NT2/D1 (cell line): ENCODE measurements at regions not wholly inside any gene's neighbourhood (a gene's known extent, or its start where the extent isn't known, plus 50 kb on each side); places are given as distances from the start of the nearest gene placed in this dataset.

Experiments used
- DNase-seq: peaks from one replicate; pipeline ENCODE4 v3.0.0-alpha.2; 2011; ENCODE audit warnings: low read depth, low spot score
- H3K27me3 ChIP-seq: 2 replicates; pipeline ENCODE4 v1.6.0; 2011; ENCODE audit warnings: mild to moderate bottlenecking; ENCODE audit not compliant: insufficient read length, insufficient read depth
- H3K36me3 ChIP-seq: 2 replicates; pipeline ENCODE4 v1.6.1; 2011; ENCODE audit warnings: mild to moderate bottlenecking, low read length, mixed read lengths; ENCODE audit not compliant: insufficient read depth, insufficient read length
- H3K4me1 ChIP-seq: 2 replicates; pipeline ENCODE4 v1.5.1; 2011; ENCODE audit not compliant: insufficient read depth, insufficient read length
- H3K4me3 ChIP-seq: 2 replicates; pipeline ENCODE4 v1.5.1; 2011; ENCODE audit warnings: low read depth; ENCODE audit not compliant: insufficient read length
- H3K9ac ChIP-seq: 2 replicates; pipeline ENCODE4 v1.6.0; 2011; ENCODE audit warnings: low read depth; ENCODE audit not compliant: insufficient read length
- H3K9me3 ChIP-seq: 2 replicates; pipeline ENCODE4 v1.5.1; 2011; ENCODE audit warnings: mild to moderate bottlenecking, low read length; ENCODE audit not compliant: insufficient read depth
- SUZ12 ChIP-seq: IDR thresholded peaks from 2 replicates; pipeline ENCODE4 v1.6.1; 2011; ENCODE audit not compliant: insufficient read length, insufficient read depth; ENCODE audit errors: extremely low read depth
- YY1 ChIP-seq: IDR thresholded peaks from 2 replicates; pipeline ENCODE4 v1.6.1; 2011; ENCODE audit not compliant: insufficient read length, insufficient read depth
- ZNF274 ChIP-seq: IDR thresholded peaks from 2 replicates; pipeline ENCODE4 v1.6.1; 2011; ENCODE audit warnings: mild to moderate bottlenecking, low read depth, low read length

- Histone ChIP-seq H3K9ac (no peak overlapping the region), H3K36me3 (no peaks in the 10 kb centered on the region), H3K9me3 (no peaks in the 10 kb centered on the region; the same call in 1 of the 2 replicates), H3K4me1 (no peaks in the 10 kb centered on the region), H3K27me3 (no peaks in the 10 kb centered on the region), H3K4me3 (no peak overlapping the region)
- no peak for TF ChIP-seq YY1
- TF ChIP-seq ZNF274: no peak
- no peak for TF ChIP-seq SUZ12
- no peak for DNase-seq
Measured at GRCh38 chr5:178808886-178809285, 50.9 kb upstream of the ZNF354B start.

- Histone ChIP-seq H3K9me3 (no peaks in the 10 kb centered on the region), H3K27me3 (no peaks in the 10 kb centered on the region), H3K4me1 (no peaks in the 10 kb centered on the region), H3K4me3 (no peak overlapping the region), H3K9ac (no peak overlapping the region), H3K36me3 (no peaks in the 10 kb centered on the region)
- TF ChIP-seq ZNF274 (no peak), YY1 (no peak), SUZ12 (no peak)
- DNase-seq: no peak
Measured at GRCh38 chr5:178801021-178801420, 58.7 kb upstream of the ZNF354B start.

- TF ChIP-seq YY1: no peak
- no peak for TF ChIP-seq ZNF274
- no peak for TF ChIP-seq SUZ12
- H3K4me3 ChIP-seq: no peak overlapping the region
- H3K36me3 ChIP-seq: no peaks in the 10 kb centered on the region
- no peak overlapping the region for H3K9ac ChIP-seq
- H3K27me3 ChIP-seq: no peaks in the 10 kb centered on the region
- no peak for DNase-seq
- no peaks in the 10 kb centered on the region for H3K9me3 ChIP-seq
- no peaks in the 10 kb centered on the region for H3K4me1 ChIP-seq
Measured at GRCh38 chr5:178797546-178798440, 62.0 kb upstream of the ZNF354B start.

GRCh38 chr5:178797101-178797521, 62.6 kb upstream of the ZNF354B start:
- TF ChIP-seq SUZ12: no peak
- TF ChIP-seq YY1: no peak
- TF ChIP-seq ZNF274: no peak
- no peaks in the 10 kb centered on the region for H3K27me3 ChIP-seq
- H3K9ac ChIP-seq: no peak overlapping the region
- H3K36me3 ChIP-seq: no peaks in the 10 kb centered on the region
- no peaks in the 10 kb centered on the region for H3K4me1 ChIP-seq
- H3K4me3 ChIP-seq: no peak overlapping the region
- H3K9me3 ChIP-seq: no peaks in the 10 kb centered on the region
- no peak for DNase-seq

- Histone ChIP-seq H3K4me3 (no peak overlapping the region), H3K27me3 (no peaks in the 10 kb centered on the region), H3K36me3 (no peaks in the 10 kb centered on the region), H3K9me3 (no peaks in the 10 kb centered on the region), H3K9ac (no peak overlapping the region), H3K4me1 (no peaks in the 10 kb centered on the region)
- no peak for DNase-seq
- no peak for TF ChIP-seq YY1
- TF ChIP-seq SUZ12: no peak
- TF ChIP-seq ZNF274: no peak
Measured at GRCh38 chr5:178796165-178796945, 63.4 kb upstream of the ZNF354B start.

- Histone ChIP-seq H3K9ac (no peak overlapping the region), H3K4me1 (no peaks in the 10 kb centered on the region), H3K36me3 (no peaks in the 10 kb centered on the region), H3K27me3 (no peaks in the 10 kb centered on the region), H3K4me3 (no peak overlapping the region), H3K9me3 (no peaks in the 10 kb centered on the region)
- TF ChIP-seq YY1 (no peak), ZNF274 (no peak), SUZ12 (no peak)
- DNase-seq: no peak
Measured at GRCh38 chr5:178794433-178794832, 64.0 kb upstream of the ZNF354A start.

- TF ChIP-seq YY1 (no peak), SUZ12 (no peak), ZNF274 (no peak)
- no peaks in the 10 kb centered on the region for H3K36me3 ChIP-seq
- no peaks in the 10 kb centered on the region for H3K4me1 ChIP-seq
- no peak overlapping the region for H3K4me3 ChIP-seq
- no peak overlapping the region for H3K9ac ChIP-seq
- H3K9me3 ChIP-seq: no peaks in the 10 kb centered on the region
- H3K27me3 ChIP-seq: no peaks in the 10 kb centered on the region
- no peak for DNase-seq
Measured at GRCh38 chr5:178793696-178794095, 63.2 kb upstream of the ZNF354A start.
